Mesenchymal stem cell (in vitro differentiated cells and primary cell): ENCODE measurements at regions not wholly inside any gene's neighbourhood (a gene's known extent, or its start where the extent isn't known, plus 50 kb on each side); places are given as distances from the start of the nearest gene placed in this dataset.

Experiments
- DNase-seq: peaks from one replicate; pipeline ENCODE4 v3.0.0-alpha.2; 2013
- H2AFZ ChIP-seq: one replicate; pipeline ENCODE4 v1.6.1; 2013; ENCODE audit warnings: low read depth, mild to moderate bottlenecking, control low read depth, inconsistent platforms, low read length, moderate library complexity
- H2AK5ac ChIP-seq: 2 replicates; pipeline ENCODE4 v1.6.1; 2013; ENCODE audit warnings: low read length, moderate library complexity, mild to moderate bottlenecking, inconsistent platforms; ENCODE audit not compliant: severe bottlenecking
- H2BK120ac ChIP-seq: one replicate; pipeline ENCODE4 v1.6.1; 2013; ENCODE audit warnings: low read depth, mild to moderate bottlenecking, inconsistent platforms, low read length, moderate library complexity
- H2BK12ac ChIP-seq, 2 experiments: one replicate each; pipeline ENCODE4 v1.6.1; 2013; ENCODE audit warnings: inconsistent platforms in 2 of 2, low read length in 2 of 2, mild to moderate bottlenecking in 2 of 2, moderate library complexity in 2 of 2, control low read depth in 1 of 2
- H2BK15ac ChIP-seq: one replicate; pipeline ENCODE4 v1.6.1; 2013; ENCODE audit warnings: mild to moderate bottlenecking, low read depth, inconsistent platforms; ENCODE audit not compliant: poor library complexity, severe bottlenecking
- H2BK5ac ChIP-seq: 2 replicates; pipeline ENCODE4 v1.6.1; 2013; ENCODE audit warnings: low read depth, mild to moderate bottlenecking, low read length, control low read depth, inconsistent platforms; ENCODE audit not compliant: poor library complexity, severe bottlenecking
- H3K14ac ChIP-seq, 2 experiments: one replicate each; pipeline ENCODE4 v1.6.1; 2013; ENCODE audit warnings: inconsistent platforms in 2 of 2, low read length in 2 of 2, control low read depth in 1 of 2, mild to moderate bottlenecking in 1 of 2, moderate library complexity in 1 of 2
- H3K18ac ChIP-seq, 2 experiments: one replicate each; pipeline ENCODE4 v1.6.1; 2013; ENCODE audit warnings: inconsistent platforms in 2 of 2, low read length in 2 of 2, control low read depth in 1 of 2, low read depth in 1 of 2, mild to moderate bottlenecking in 1 of 2
- H3K23ac ChIP-seq, 2 experiments: one replicate each; pipeline ENCODE4 v1.6.1; 2013; ENCODE audit warnings: inconsistent platforms in 2 of 2, low read length in 2 of 2, mild to moderate bottlenecking in 2 of 2, moderate library complexity in 2 of 2, control low read depth in 1 of 2
- H3K27ac ChIP-seq: 2 replicates; pipeline ENCODE4 v1.5.1; 2013; ENCODE audit warnings: mild to moderate bottlenecking, moderate library complexity, low read length, control low read depth, inconsistent platforms; ENCODE audit not compliant: poor library complexity, severe bottlenecking
- H3K27me3 ChIP-seq, 2 experiments: 2 replicates each; pipeline versions ENCODE4 v1.6.1 to v1.7.0; 2013; ENCODE audit warnings: low read length in 2 of 2, mild to moderate bottlenecking in 2 of 2, moderate library complexity in 2 of 2, control low read depth in 1 of 2, inconsistent platforms in 1 of 2; ENCODE audit not compliant: control insufficient read depth in 1 of 2, insufficient read depth in 1 of 2
- H3K36me3 ChIP-seq, 2 experiments: 2 replicates each; pipeline versions ENCODE4 v1.6.1 to v1.7.0; 2013; ENCODE audit warnings: low read length in 2 of 2, control low read depth in 1 of 2, inconsistent platforms in 1 of 2, low read depth in 1 of 2, mild to moderate bottlenecking in 1 of 2; ENCODE audit not compliant: insufficient read depth in 2 of 2, control insufficient read depth in 1 of 2
- H3K4ac ChIP-seq, 2 experiments: one replicate each; pipeline ENCODE4 v1.6.1; 2013; ENCODE audit warnings: inconsistent platforms in 2 of 2, low read length in 2 of 2, mild to moderate bottlenecking in 2 of 2, moderate library complexity in 2 of 2, control low read depth in 1 of 2, low read depth in 1 of 2
- H3K4me1 ChIP-seq: 2 replicates; pipeline ENCODE4 v1.6.1; 2013; ENCODE audit warnings: low read depth, low read length, control low read depth; ENCODE audit not compliant: control insufficient read depth, insufficient read depth
- H3K4me2 ChIP-seq: 2 replicates; pipeline ENCODE4 v1.6.1; 2013; ENCODE audit warnings: low read length, mild to moderate bottlenecking, inconsistent platforms; ENCODE audit not compliant: poor library complexity, severe bottlenecking
- H3K4me3 ChIP-seq, 2 experiments: 2 replicates each; pipeline versions ENCODE4 v1.5.1 to v1.7.0; 2013; ENCODE audit warnings: low read length in 2 of 2, mild to moderate bottlenecking in 2 of 2, control low read depth in 1 of 2, low read depth in 1 of 2; ENCODE audit not compliant: insufficient read depth in 1 of 2
- H3K79me1 ChIP-seq: replicated peaks from 2 replicates; pipeline ENCODE4 v1.6.1; 2013; ENCODE audit warnings: mild to moderate bottlenecking, control low read depth, low read length, inconsistent platforms; ENCODE audit not compliant: poor library complexity, severe bottlenecking
- H3K9ac ChIP-seq: 2 replicates; pipeline ENCODE4 v1.7.0; 2013; ENCODE audit warnings: mild to moderate bottlenecking, low read length, moderate library complexity
- H3K9me3 ChIP-seq: 2 replicates; pipeline ENCODE4 v1.7.0; 2013; ENCODE audit warnings: mild to moderate bottlenecking, low read length; ENCODE audit not compliant: control insufficient read depth
- H4K8ac ChIP-seq: one replicate; pipeline ENCODE4 v1.6.1; 2013; ENCODE audit warnings: inconsistent platforms, mild to moderate bottlenecking, low read length, moderate library complexity
- H4K91ac ChIP-seq: one replicate; pipeline ENCODE4 v1.6.1; 2013; ENCODE audit warnings: mild to moderate bottlenecking, low read length, inconsistent platforms
- WGBS: methylation state at CpG from one replicate; pipeline ENCODE4 v1.1.7; 2013; ENCODE audit warnings: mixed read lengths; 5-methylcytosine and 5-hydroxymethylcytosine counted together

DNA sequence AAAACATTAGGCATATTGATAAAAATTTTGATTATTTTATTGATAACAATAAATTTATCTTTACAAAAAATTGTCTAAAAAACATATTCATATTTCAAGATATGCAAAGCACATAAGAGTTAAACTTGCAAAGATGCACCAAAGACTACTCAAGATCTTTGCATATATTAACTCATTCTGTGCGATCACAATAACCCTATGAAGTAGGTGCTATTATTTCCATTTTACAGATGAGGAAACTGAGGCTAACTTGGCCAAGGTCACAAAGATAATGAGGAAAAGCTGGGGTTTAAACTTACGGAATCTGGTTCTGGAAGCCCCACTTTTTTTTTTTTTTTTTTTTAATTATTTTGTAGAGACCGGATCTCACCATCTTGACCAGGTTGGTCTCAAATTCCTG lies 94.4 kb upstream of the SERTAD2 start:
- Histone ChIP-seq H3K4me1 (peaks cover 4% of the 10 kb centered on the region), H3K79me1 (peaks cover 4% of the 10 kb centered on the region), H2BK15ac (no peak overlapping the region), H3K27me3 (no peaks in the 10 kb centered on the region), H3K14ac (no peak overlapping the region), H3K23ac (no peak overlapping the region), H3K4me3 (peak overlapping the region in 1 of 2 experiments; percentile 90), H2BK12ac (no peak overlapping the region), H3K18ac (no peak overlapping the region), H3K9ac (peak overlapping the region; percentile 95), H3K9me3 (no peaks in the 10 kb centered on the region), H3K4ac (no peak overlapping the region), H3K36me3 (peaks cover 0 to 5% of the 10 kb centered on the region in 2 experiments), H3K4me2 (no peak overlapping the region), H2BK120ac (no peak overlapping the region), H2AK5ac (no peak overlapping the region), H2BK5ac (no peak overlapping the region), H4K91ac (no peak overlapping the region), H2AFZ (no peak overlapping the region), H3K27ac (no peak overlapping the region), H4K8ac (no peak overlapping the region)
- DNase-seq, result no peak
- 100% methylated on average over 2 of the region's 3 CpGs for WGBS

DNA sequence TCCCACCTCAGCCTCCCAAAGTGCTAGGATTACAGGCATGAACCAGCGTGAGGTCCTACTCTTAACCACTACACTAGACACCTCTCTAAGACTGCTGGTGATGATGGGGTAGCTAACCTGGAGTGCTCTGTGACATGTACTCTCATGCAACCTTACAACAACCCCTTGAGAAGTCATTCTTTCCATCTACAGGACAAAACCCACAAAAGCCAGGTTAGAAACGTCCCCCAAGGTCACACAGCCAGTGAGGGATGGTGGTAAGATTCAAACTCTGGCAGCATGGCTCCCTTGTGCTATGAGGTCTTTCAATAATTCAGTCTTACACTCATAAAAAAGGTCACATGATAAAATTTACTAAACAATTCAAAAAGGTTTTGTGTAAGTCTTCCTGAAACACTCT lies 94.8 kb upstream of the SERTAD2 start:
- no peaks in the 10 kb centered on the region for H3K9me3 ChIP-seq
- peak overlapping the region in 1 of 2 experiments; percentile 43 for H3K4ac ChIP-seq
- peak overlapping the region in 1 of 2 experiments; percentile 21 for H3K18ac ChIP-seq
- peaks cover 4% of the 10 kb centered on the region for H3K79me1 ChIP-seq
- peak overlapping the region in 1 of 2 experiments; percentile 40 for H3K23ac ChIP-seq
- peaks cover 4% of the 10 kb centered on the region for H3K4me1 ChIP-seq
- no peak overlapping the region for H3K27ac ChIP-seq
- H2AFZ ChIP-seq, result no peak overlapping the region
- H4K8ac ChIP-seq, result no peak overlapping the region
- peak overlapping the region; percentile 93 for H2AK5ac ChIP-seq
- no peak overlapping the region for H2BK15ac ChIP-seq
- no peak overlapping the region for H3K4me2 ChIP-seq
- no peak overlapping the region for H4K91ac ChIP-seq
- WGBS, result 100% methylated on average over 1 of the region's 2 CpGs
- H2BK120ac ChIP-seq, result no peak overlapping the region
- H2BK12ac ChIP-seq, result peak overlapping the region in 1 of 2 experiments; percentile 29
- H3K9ac ChIP-seq, result peak overlapping the region; percentile 95
- H2BK5ac ChIP-seq, result no peak overlapping the region
- no peaks in the 10 kb centered on the region for H3K27me3 ChIP-seq
- H3K4me3 ChIP-seq, result peak overlapping the region in 1 of 2 experiments; percentile 90
- H3K36me3 ChIP-seq, result peaks cover 0 to 5% of the 10 kb centered on the region in 2 experiments
- no peak overlapping the region for H3K14ac ChIP-seq
- no peak for DNase-seq

DNA sequence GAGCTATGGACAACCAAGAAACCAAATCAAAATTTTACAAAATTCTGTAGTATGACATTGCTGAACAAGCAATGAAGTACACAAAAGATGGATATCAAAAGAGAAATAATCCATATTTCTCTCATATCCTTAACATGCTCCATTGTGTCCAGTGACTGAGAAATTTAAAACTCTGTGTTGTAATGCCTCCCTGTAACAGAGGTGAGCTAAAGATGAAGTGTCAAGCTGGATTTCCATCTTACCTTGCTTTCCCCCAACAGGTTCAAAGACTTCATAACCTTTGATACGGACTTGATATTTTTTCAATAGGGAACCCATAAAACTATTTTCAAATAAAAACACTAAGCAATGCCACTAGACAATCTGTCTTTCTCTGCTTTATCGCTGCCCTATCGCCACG lies 95.7 kb upstream of the SERTAD2 start:
- Histone ChIP-seq H3K9ac (peak overlapping the region; percentile 95), H3K14ac (no peak overlapping the region), H3K9me3 (no peaks in the 10 kb centered on the region), H2BK15ac (no peak overlapping the region), H3K4ac (no peak overlapping the region), H3K18ac (no peak overlapping the region), H3K4me1 (peaks cover 4% of the 10 kb centered on the region), H3K27ac (no peak overlapping the region), H3K4me3 (peak overlapping the region in 1 of 2 experiments; percentile 90), H3K79me1 (peaks cover 1% of the 10 kb centered on the region), H3K4me2 (peak overlapping the region; percentile 95), H2AFZ (no peak overlapping the region), H2BK120ac (no peak overlapping the region), H4K91ac (no peak overlapping the region), H2BK12ac (no peak overlapping the region), H3K36me3 (peaks cover 0 to 5% of the 10 kb centered on the region in 2 experiments), H3K23ac (no peak overlapping the region), H4K8ac (no peak overlapping the region), H3K27me3 (no peaks in the 10 kb centered on the region), H2BK5ac (no peak overlapping the region), H2AK5ac (no peak overlapping the region)
- 51% methylated on average over 4 of the region's 4 CpGs for WGBS
- DNase-seq, result no peak

DNA sequence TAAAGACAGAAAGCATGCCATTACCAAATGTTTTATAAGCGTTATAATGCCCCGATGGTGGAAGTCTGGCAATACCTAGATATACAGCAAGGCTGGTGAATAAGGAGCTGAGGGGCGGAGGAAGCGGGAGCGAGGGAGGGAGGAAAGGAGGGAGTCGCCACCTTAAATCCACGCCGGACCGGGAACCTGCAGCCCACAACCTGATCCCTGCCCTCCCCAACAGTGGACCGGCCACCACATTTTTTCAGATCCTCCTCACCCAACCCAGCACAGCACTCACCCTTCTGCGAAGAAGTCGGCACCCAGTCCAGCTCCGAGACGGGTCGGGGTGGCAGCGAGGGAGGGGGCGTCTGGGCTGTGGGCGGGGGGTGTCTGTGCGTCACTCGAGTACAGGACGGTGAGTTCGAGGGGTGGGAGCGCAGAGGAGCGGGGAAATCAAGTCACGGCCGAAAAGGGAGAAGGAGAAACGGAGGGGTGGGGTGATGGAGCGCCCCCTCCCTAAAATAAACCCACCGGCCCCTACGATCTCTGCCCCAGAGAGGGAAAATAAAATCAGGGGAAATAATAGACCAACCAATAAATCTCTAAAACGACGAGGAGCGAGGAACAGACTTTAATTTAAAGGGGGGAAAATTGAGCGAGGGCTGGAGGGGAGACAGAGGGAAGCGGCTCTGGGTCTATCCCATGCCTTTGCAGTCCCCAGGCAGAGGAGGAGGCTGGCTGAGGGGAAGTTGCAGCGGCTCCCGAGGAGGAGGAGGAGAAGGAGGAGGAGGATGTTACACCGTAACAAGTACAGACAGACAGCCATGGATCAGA lies 96.5 kb upstream of the SERTAD2 start:
- peak overlapping the region; percentile 75 to 90 for H3K4ac ChIP-seq
- H3K27me3 ChIP-seq, result no peaks in the 10 kb centered on the region
- H2BK15ac ChIP-seq, result peak overlapping the region; percentile 93
- peak overlapping the region; percentile 93 for H4K91ac ChIP-seq
- peak overlapping the region in 1 of 2 experiments; percentile 57 for H3K23ac ChIP-seq
- H4K8ac ChIP-seq, result peak overlapping the region; percentile 92
- H2BK5ac ChIP-seq, result peak overlapping the region; percentile 88
- peak overlapping the region; percentile 98 for H3K27ac ChIP-seq
- peak overlapping the region in 1 of 2 experiments; percentile 66 for H3K14ac ChIP-seq
- peak overlapping the region; percentile 94 for H2BK120ac ChIP-seq
- H2AK5ac ChIP-seq, result no peak overlapping the region
- peaks cover 1% of the 10 kb centered on the region for H3K79me1 ChIP-seq
- H3K4me3 ChIP-seq, result peak overlapping the region; percentile 85 to 90
- peak overlapping the region; percentile 56 for H2AFZ ChIP-seq
- 2% methylated on average over 16 of the region's 38 CpGs for WGBS
- H3K36me3 ChIP-seq, result peaks cover 0 to 5% of the 10 kb centered on the region in 2 experiments
- peak; percentile 62 for DNase-seq
- peak overlapping the region; percentile 95 for H3K9ac ChIP-seq
- H3K4me1 ChIP-seq, result peaks cover 4% of the 10 kb centered on the region
- peak overlapping the region; percentile 78 to 98 for H2BK12ac ChIP-seq
- peak overlapping the region; percentile 95 for H3K4me2 ChIP-seq
- H3K18ac ChIP-seq, result peak overlapping the region; percentile 96 to 97
- no peaks in the 10 kb centered on the region for H3K9me3 ChIP-seq
